ENCODE measurements at regions not wholly inside any gene's neighbourhood (a gene's known extent, or its start where the extent isn't known, plus 50 kb on each side); places are given as distances from the start of the nearest gene placed in this dataset.

DNA sequence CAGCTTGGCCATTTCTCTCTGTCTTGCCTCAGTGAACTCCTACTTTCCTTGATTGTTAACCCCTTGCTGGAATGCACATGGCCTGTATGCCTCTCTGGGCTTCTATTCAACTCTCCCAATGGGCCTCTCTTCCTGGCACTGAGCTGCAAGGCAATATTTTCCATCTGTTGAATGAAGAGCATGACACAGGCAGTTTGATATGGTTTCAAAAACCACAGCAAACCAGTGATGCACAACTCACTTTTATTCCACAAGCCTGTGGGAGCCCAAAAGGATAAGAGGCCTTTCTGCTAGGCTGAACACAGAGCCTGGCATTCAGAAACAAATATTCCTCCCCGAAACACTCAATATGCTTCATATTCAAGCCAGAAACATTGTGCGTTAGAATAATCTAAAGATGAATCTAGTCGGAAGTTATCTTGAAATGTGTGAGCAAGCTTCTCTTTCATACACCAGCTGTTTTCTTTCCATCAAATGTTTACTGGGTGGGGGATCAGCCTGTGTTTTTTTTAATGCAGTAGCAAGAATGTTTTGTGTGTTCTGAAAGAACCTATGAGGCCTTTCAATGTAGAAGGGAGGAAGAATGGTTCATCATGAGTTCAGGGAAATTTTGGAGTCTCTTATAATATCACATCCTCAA is 443.1 kb upstream of the SPRY2 start:
- intact Hi-C loops (cut with DNase I): no loop called here
- Histone ChIP-seq H3K36me3 (no peaks in the 10 kb centered on the region), H3K27ac (peak overlapping the region; percentile 13), H3K4me3 (no peak overlapping the region), H3K27me3 (no peaks in the 10 kb centered on the region), H3K9me3 (no peaks in the 10 kb centered on the region), H3K4me1 (no peaks in the 10 kb centered on the region)
- no peak for DNase-seq
- TF ChIP-seq, protein P1, sequence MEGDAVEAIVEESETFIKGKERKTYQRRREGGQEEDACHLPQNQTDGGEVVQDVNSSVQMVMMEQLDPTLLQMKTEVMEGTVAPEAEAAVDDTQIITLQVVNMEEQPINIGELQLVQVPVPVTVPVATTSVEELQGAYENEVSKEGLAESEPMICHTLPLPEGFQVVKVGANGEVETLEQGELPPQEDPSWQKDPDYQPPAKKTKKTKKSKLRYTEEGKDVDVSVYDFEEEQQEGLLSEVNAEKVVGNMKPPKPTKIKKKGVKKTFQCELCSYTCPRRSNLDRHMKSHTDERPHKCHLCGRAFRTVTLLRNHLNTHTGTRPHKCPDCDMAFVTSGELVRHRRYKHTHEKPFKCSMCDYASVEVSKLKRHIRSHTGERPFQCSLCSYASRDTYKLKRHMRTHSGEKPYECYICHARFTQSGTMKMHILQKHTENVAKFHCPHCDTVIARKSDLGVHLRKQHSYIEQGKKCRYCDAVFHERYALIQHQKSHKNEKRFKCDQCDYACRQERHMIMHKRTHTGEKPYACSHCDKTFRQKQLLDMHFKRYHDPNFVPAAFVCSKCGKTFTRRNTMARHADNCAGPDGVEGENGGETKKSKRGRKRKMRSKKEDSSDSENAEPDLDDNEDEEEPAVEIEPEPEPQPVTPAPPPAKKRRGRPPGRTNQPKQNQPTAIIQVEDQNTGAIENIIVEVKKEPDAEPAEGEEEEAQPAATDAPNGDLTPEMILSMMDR (IDR thresholded peaks at IDR 0.05): no peak
- no peak for ATAC-seq

DNA sequence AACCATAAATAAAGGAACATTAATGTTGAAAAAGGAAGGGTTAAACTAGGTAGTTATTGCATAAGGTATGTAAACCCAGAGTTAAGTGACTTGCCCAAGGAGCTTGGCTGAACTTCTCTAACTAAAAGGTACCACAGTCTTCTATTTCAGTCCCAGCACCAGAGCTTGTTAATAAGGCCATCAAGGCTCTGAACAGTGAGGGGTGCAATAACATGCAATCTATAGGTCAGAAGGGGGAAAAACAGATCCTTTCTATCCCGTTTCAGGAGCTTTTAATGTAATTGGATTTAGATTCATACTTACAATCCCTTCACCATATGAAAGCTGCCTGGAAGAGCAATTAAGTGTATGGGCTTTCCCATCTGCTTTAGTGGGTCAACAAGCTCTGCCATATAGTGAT is 441.5 kb upstream of the SPRY2 start:
- DNase-seq (no peak), ATAC-seq (no peak)
- Histone ChIP-seq H3K9me3 (no peaks in the 10 kb centered on the region), H3K36me3 (no peaks in the 10 kb centered on the region), H3K27me3 (no peaks in the 10 kb centered on the region), H3K4me3 (no peak overlapping the region), H3K27ac (no peak overlapping the region), H3K4me1 (no peaks in the 10 kb centered on the region)
- TF ChIP-seq, protein P1 (IDR thresholded peaks at IDR 0.05): no peak
- intact Hi-C loops (cut with DNase I): no loop called here

DNA sequence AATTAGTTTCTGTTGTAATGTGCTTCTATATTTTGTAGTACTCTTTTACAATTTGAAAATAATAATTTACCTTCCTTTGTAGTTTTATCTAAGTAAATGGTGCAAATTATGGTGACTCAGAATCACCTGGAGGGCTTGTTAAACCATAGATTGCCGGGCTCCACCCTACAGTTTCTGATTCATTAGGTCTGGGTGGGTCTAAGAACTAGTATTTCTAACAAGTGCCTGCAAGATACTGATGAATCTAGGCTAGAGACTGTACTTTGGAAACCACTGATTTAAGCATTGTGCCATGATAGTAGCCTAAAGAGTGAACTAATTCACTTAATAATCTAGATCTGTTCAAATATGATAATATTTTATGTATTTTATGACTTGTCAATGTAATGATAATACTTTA is 437.4 kb upstream of the SPRY2 start:
- DNase-seq (no peak), ATAC-seq (no peak)
- Histone ChIP-seq H3K4me3 (no peak overlapping the region), H3K36me3 (no peaks in the 10 kb centered on the region), H3K4me1 (no peaks in the 10 kb centered on the region), H3K9me3 (no peaks in the 10 kb centered on the region), H3K27me3 (no peaks in the 10 kb centered on the region), H3K27ac (no peak overlapping the region)
- intact Hi-C loops (cut with DNase I): no loop called here
- TF ChIP-seq, protein P1 (IDR thresholded peaks at IDR 0.05): no peak

DNA sequence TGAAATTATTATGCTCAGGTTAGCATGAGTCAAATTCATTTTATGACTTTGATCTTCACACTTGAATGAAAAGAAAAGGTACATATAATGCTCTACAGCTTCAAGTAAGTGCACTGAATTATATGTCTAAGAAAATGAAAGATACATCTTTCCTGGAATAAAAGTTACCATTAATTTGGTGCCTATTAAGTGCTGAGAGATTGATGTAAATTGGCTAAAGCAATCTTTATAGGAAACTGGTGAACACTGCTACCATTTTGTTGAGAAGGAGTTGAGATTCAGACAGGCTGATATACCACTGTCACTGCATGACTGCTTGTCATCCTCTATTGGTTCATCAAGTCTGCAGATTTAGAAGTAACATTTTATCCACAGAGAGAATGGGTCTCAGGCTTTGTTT is 416.8 kb upstream of the SPRY2 start:
- Histone ChIP-seq H3K36me3 (no peaks in the 10 kb centered on the region), H3K27me3 (no peaks in the 10 kb centered on the region), H3K4me3 (no peak overlapping the region)

DNA sequence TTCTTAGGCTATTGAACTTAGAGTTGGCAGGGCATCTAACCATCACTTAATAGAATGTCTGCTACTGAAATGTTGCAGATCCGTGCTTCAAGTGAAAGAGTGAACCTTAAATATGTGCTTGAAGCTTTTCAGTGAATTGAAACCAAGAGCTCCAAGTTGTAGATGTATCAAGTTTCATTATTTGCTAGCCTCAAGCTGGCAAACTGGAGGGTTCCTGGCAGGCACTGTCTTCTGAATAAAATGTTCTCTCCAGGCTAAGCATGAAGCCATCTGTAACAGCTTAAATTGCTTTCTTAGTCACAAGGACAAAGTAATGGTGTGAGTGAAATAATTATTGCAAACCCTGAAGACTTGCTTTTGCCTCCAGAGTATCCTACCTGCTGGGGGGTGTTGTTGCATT is 415.0 kb upstream of the SPRY2 start:
- H3K4me3 ChIP-seq: no peak overlapping the region
- intact Hi-C loops (cut with DNase I): no loop called here
- no peak for DNase-seq
- no peaks in the 10 kb centered on the region for H3K27me3 ChIP-seq
- no peak overlapping the region for H3K27ac ChIP-seq
- H3K4me1 ChIP-seq: no peaks in the 10 kb centered on the region
- H3K9me3 ChIP-seq: no peaks in the 10 kb centered on the region
- TF ChIP-seq, protein P1 (IDR thresholded peaks at IDR 0.05): no peak
- no peak for ATAC-seq
- H3K36me3 ChIP-seq: no peaks in the 10 kb centered on the region

More for the DNA sequence above, 416.8 kb upstream of the SPRY2 start:
- intact Hi-C loops (cut with DNase I): no loop called here
- TF ChIP-seq, protein P1 (IDR thresholded peaks at IDR 0.05): no peak
- Histone ChIP-seq H3K27ac (no peak overlapping the region), H3K9me3 (no peaks in the 10 kb centered on the region), H3K4me1 (no peaks in the 10 kb centered on the region)
- DNase-seq (no peak), ATAC-seq (no peak)

DNA sequence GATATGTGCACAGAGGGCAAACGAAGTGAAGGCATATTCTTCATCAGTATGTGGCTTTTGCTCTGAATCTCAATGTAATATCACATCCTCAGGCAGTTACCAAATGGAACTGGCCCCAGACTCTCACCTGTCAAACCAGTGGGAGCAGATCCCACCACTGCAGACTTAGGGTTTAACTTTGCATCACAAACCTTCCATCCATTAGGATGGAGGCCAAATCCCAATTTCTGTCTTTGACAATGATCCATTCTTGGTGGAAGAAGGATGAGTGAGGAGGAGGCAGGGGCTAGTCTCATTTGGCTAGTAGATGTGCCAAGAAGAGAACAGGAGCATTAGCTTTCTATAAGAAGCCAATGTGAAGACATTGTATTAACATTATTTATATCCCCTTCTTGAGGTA is 413.5 kb upstream of the SPRY2 start:
- no peak for DNase-seq
- H3K27ac ChIP-seq: no peak overlapping the region
- H3K36me3 ChIP-seq: no peaks in the 10 kb centered on the region
- H3K27me3 ChIP-seq: no peaks in the 10 kb centered on the region
- H3K4me1 ChIP-seq: no peaks in the 10 kb centered on the region
- no peak for ATAC-seq
- TF ChIP-seq, protein P1 (IDR thresholded peaks at IDR 0.05): no peak
- intact Hi-C loops (cut with DNase I): no loop called here
- H3K4me3 ChIP-seq: no peak overlapping the region
- no peaks in the 10 kb centered on the region for H3K9me3 ChIP-seq
